SK-N-SH (cell line): ENCODE measurements at regions not wholly inside any gene's neighbourhood (a gene's known extent, or its start where the extent isn't known, plus 50 kb on each side); places are given as distances from the start of the nearest gene placed in this dataset.

Source experiments
- CTCF ChIA-PET: fragments of 300-600, 350-600 bp; formaldehyde crosslinking; extraction: SDS; loops from one replicate; lab custom pipeline; 2021; lab: Yijun Ruan, JAX
- POLR2A ChIA-PET: fragments of 350-600 bp; sonication (Branson Sonifier 250); formaldehyde crosslinking; extraction: SDS; loops from one replicate; lab custom pipeline; 2020; ENCODE audit warnings: antibody characterized with exemption, inconsistent platforms; lab: Yijun Ruan, JAX
- DNase-seq: peaks from one replicate; pipeline ENCODE4 v3.0.0; 2012
- H2AFZ ChIP-seq: fragments of 200-600 bp; sonication (generic); 2 replicates; pipeline ENCODE4 v1.8.1; 2016; ENCODE audit warnings: antibody characterized with exemption, mild to moderate bottlenecking, low read depth
- H3F3A ChIP-seq: fragments of 200-600 bp; sonication (generic); replicated peaks from 2 replicates; pipeline ENCODE3; 2016; ENCODE audit warnings: antibody characterized with exemption, mild to moderate bottlenecking; ENCODE audit not compliant: insufficient read depth
- H3K27ac ChIP-seq, 2 experiments: fragments of 200-500 bp in 1 of 2; fragments of 200-600 bp in 1 of 2; sonication (Bioruptor generic) in 1 of 2; sonication (generic), shearing (Covaris generic) in 1 of 2; 2 replicates each; pipeline versions ENCODE4 v1.5.1 to v1.6.1; 2014 to 2016; ENCODE audit warnings: low read depth in 2 of 2, inconsistent platforms in 1 of 2, low read length in 1 of 2, mild to moderate bottlenecking in 1 of 2, mixed read lengths in 1 of 2
- H3K27me3 ChIP-seq: fragments of 200-600 bp; sonication (generic), shearing (Covaris generic); 2 replicates; pipeline ENCODE4 v1.6.1; 2016; ENCODE audit warnings: mixed run types; ENCODE audit not compliant: insufficient read depth
- H3K36me3 ChIP-seq, 2 experiments: fragments of 200-500 bp in 1 of 2; fragments of 200-600 bp in 1 of 2; sonication (Bioruptor generic) in 1 of 2; sonication (generic) in 1 of 2; replicated peaks in 1 of 2; 2 replicates each; pipeline versions ENCODE3 to v1.5.1; 2014 to 2016; ENCODE audit warnings: low read length in 1 of 2, mild to moderate bottlenecking in 1 of 2; ENCODE audit not compliant: insufficient read depth in 2 of 2, control insufficient read depth in 1 of 2
- H3K4me1 ChIP-seq, 2 experiments: fragments of 200-500 bp in 1 of 2; fragments of 200-600 bp in 1 of 2; sonication (Bioruptor generic) in 1 of 2; sonication (generic), shearing (Covaris generic) in 1 of 2; 2 replicates each; pipeline versions ENCODE4 v1.5.1 to v1.6.1; 2014 to 2016; ENCODE audit warnings: low read depth in 1 of 2, low read length in 1 of 2, mixed run types in 1 of 2; ENCODE audit not compliant: insufficient read depth in 2 of 2, control insufficient read depth in 1 of 2
- H3K4me2 ChIP-seq: fragments of 200-600 bp; sonication (generic), shearing (Covaris generic); 2 replicates; pipeline ENCODE4 v1.6.1; 2017; ENCODE audit warnings: mixed run types
- H3K4me3 ChIP-seq, 2 experiments: fragments of 200-500 bp in 1 of 2; fragments of 200-600 bp in 1 of 2; sonication (Bioruptor generic) in 1 of 2; sonication (generic), shearing (Covaris generic) in 1 of 2; 2 replicates each; pipeline versions ENCODE4 v1.5.1 to v1.8.1; 2014 to 2016; ENCODE audit warnings: low read depth in 2 of 2, inconsistent platforms in 1 of 2, low read length in 1 of 2, mild to moderate bottlenecking in 1 of 2, mixed read lengths in 1 of 2, moderate library complexity in 1 of 2
- H3K79me2 ChIP-seq: fragments of 200-600 bp; sonication (generic); 2 replicates; pipeline ENCODE4 v1.8.1; 2017; ENCODE audit warnings: mild to moderate bottlenecking; ENCODE audit not compliant: insufficient read depth
- H3K9ac ChIP-seq: fragments of 200-600 bp; sonication (generic); 2 replicates; pipeline ENCODE4 v1.6.1; 2017; ENCODE audit warnings: mixed run types
- H3K9me2 ChIP-seq: fragments of 200-600 bp; sonication (generic); 2 replicates; pipeline ENCODE4 v1.6.1; 2017; ENCODE audit warnings: mixed run types
- H3K9me3 ChIP-seq: fragments of 200-600 bp; sonication (generic); 2 replicates; pipeline ENCODE4 v1.6.1; 2017; ENCODE audit warnings: mixed run types, mild to moderate bottlenecking, moderate library complexity
- H4K20me1 ChIP-seq: fragments of 200-600 bp; sonication (generic); 2 replicates; pipeline ENCODE4 v1.6.1; 2017; ENCODE audit warnings: mild to moderate bottlenecking, mixed run types; ENCODE audit not compliant: insufficient read depth
- FOXJ3 ChIP-seq: sonication (generic); formaldehyde crosslinking; IDR thresholded peaks from 2 replicates; pipeline ENCODE4 v1.5.1; 2020; ENCODE audit warnings: mild to moderate bottlenecking, missing genetic modification reagents
- FOXM1 ChIP-seq: IDR thresholded peaks from 2 replicates; pipeline ENCODE4 v1.4.0; 2012; ENCODE audit warnings: low read depth, mild to moderate bottlenecking
- JUND ChIP-seq: IDR thresholded peaks from 2 replicates; pipeline ENCODE4 v1.4.0; 2012
- MEF2A ChIP-seq: IDR thresholded peaks from 2 replicates; pipeline ENCODE4 v1.4.0; 2012; ENCODE audit warnings: low read depth, borderline replicate concordance
- MXI1 ChIP-seq: IDR thresholded peaks from 2 replicates; pipeline ENCODE4 v1.6.1; 2012; ENCODE audit warnings: mild to moderate bottlenecking, low read depth, low read length, improper control_type of control experiment
- NRF1 ChIP-seq: IDR thresholded peaks from 2 replicates; pipeline ENCODE4 v1.6.1; 2012; ENCODE audit warnings: low read depth, mild to moderate bottlenecking, low read length
- POLR2AphosphoS5 ChIP-seq: IDR thresholded peaks from 2 replicates; pipeline ENCODE4 v1.6.1; 2012; ENCODE audit warnings: low read depth, low read length
- RAD21 ChIP-seq: IDR thresholded peaks from 2 replicates; pipeline ENCODE4 v1.6.1; 2012; ENCODE audit warnings: mild to moderate bottlenecking, low read length
- RCOR1 ChIP-seq: fragments of 150-350 bp; IDR thresholded peaks from 2 replicates; pipeline ENCODE4 v1.6.1; 2017; ENCODE audit warnings: antibody characterized with exemption, low read length
- RXRA ChIP-seq: IDR thresholded peaks from 2 replicates; pipeline ENCODE4 v1.4.0; 2012; ENCODE audit warnings: low read depth, mild to moderate bottlenecking, borderline replicate concordance
- SIN3A ChIP-seq: IDR thresholded peaks from 2 replicates; pipeline ENCODE4 v1.6.1; 2012; ENCODE audit warnings: low read depth, mild to moderate bottlenecking, low read length, moderate library complexity, borderline replicate concordance
- TEAD4 ChIP-seq: IDR thresholded peaks from 2 replicates; pipeline ENCODE4 v1.4.0; 2012; ENCODE audit warnings: mild to moderate bottlenecking, borderline replicate concordance; ENCODE audit not compliant: insufficient read depth
- YY1 ChIP-seq: IDR thresholded peaks from 2 replicates; pipeline ENCODE4 v1.4.0; 2012; ENCODE audit warnings: low read depth, mild to moderate bottlenecking
- WGBS: methylation state at CpG from one replicate; pipeline ENCODE4 v1.1.6; 2017; ENCODE audit warnings: low lambda C conversion rate; 5-methylcytosine and 5-hydroxymethylcytosine counted together
- TF ChIP-seq, protein P1 (sequence below): IDR thresholded peaks from 2 replicates; pipeline ENCODE4 v1.4.0; 2012; ENCODE audit warnings: low read depth, borderline replicate concordance
- TF ChIP-seq, protein P2 (sequence below): fragments of 150-350 bp; IDR thresholded peaks from 2 replicates; pipeline ENCODE4 v1.6.1; 2016; ENCODE audit warnings: mild to moderate bottlenecking, low read depth, low read length

DNA sequence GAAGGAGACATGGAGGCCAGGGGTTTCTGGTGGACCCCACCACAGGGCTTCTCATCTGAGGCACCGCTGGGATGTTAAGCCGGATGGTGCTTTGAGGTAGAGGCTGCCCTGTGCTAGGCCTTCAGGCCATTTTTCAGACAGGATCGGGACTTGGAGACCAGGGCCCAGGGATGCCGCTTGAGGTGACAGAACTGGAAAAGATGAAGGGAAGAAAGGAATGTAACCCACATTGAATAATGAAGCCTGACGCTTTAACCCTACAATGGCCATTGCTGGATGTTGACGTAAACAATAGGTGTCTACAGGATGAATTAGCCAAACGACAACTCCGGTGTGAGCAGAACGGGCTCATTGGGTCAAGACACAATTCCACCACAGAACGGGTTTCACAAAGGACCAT is 62.5 kb downstream of the CEBPB start:
- H3K4me2 ChIP-seq, result no peak overlapping the region
- no peak overlapping the region for H3K9ac ChIP-seq
- no peaks in the 10 kb centered on the region for H3K9me2 ChIP-seq
- peaks cover 0 to 5% of the 10 kb centered on the region in 2 experiments; a peak in 1 of 4 replicates for H3K4me1 ChIP-seq
- CTCF ChIA-PET, result no interaction called here
- H3K27me3 ChIP-seq, result no peaks in the 10 kb centered on the region
- no peaks in the 10 kb centered on the region for H3K79me2 ChIP-seq
- H3K9me3 ChIP-seq, result no peaks in the 10 kb centered on the region
- POLR2A ChIA-PET, result no interaction called here
- H3K27ac ChIP-seq, result no peak overlapping the region
- H2AFZ ChIP-seq, result no peak overlapping the region
- H3K36me3 ChIP-seq, result no peaks in the 10 kb centered on the region
- WGBS, result 98% methylated on average over 10 of the region's 10 CpGs
- TF ChIP-seq FOXJ3 (CRISPR knock-in tag) (no peak), RAD21 (no peak), RXRA (no peak), TEAD4 (no peak), NRF1 (no peak), JUND (no peak), FOXM1 (no peak)
- no peak for DNase-seq
- H3K4me3 ChIP-seq, result no peak overlapping the region
- peaks cover 9% of the 10 kb centered on the region for H3F3A ChIP-seq
- no peaks in the 10 kb centered on the region for H4K20me1 ChIP-seq

DNA sequence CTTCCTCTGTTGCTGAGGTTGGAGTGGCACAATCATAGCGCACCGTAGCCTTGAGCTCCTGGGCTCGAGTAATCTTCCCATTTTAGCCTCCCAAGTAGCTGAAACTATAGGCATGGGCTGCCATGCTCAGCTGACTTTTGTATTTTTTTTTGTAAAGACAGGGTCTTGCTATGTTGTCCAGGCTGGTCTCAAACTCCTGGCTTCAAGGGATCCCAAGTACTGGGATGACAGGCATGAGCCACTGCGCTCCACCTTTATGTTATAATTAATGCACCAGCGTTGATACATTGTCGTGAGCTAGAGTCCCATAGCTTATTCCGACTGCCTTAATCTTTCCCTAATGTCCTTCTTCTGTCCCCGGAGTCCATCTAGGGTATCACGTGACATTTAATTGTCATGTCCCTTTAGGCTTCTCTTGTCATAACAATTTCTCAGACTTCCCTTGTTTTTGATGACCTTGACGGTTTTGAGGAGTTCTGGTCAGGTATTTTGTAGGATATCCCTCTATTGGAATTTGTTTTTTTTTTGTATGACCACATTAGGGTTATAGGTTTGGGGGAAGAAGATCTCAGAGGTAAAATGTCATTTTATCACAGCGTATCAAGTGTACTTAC is 63.9 kb downstream of the CEBPB start:
- no peaks in the 10 kb centered on the region for H3K9me2 ChIP-seq
- H3K9me3 ChIP-seq, result no peaks in the 10 kb centered on the region
- H3K79me2 ChIP-seq, result no peaks in the 10 kb centered on the region
- no peaks in the 10 kb centered on the region for H3K36me3 ChIP-seq
- 79% methylated on average over 11 of the region's 11 CpGs for WGBS
- no peaks in the 10 kb centered on the region for H4K20me1 ChIP-seq
- H3F3A ChIP-seq, result peaks cover 6% of the 10 kb centered on the region
- H3K4me1 ChIP-seq, result peaks cover 0 to 5% of the 10 kb centered on the region in 2 experiments; a peak in 1 of 4 replicates
- H3K9ac ChIP-seq, result no peak overlapping the region
- H3K4me2 ChIP-seq, result no peak overlapping the region
- no peak overlapping the region for H3K27ac ChIP-seq
- TF ChIP-seq SIN3A (no peak), MXI1 (no peak), MEF2A (no peak), JUND (no peak), RCOR1 (no peak), YY1 (no peak), POLR2AphosphoS5 (no peak)
- TF ChIP-seq, protein P1, sequence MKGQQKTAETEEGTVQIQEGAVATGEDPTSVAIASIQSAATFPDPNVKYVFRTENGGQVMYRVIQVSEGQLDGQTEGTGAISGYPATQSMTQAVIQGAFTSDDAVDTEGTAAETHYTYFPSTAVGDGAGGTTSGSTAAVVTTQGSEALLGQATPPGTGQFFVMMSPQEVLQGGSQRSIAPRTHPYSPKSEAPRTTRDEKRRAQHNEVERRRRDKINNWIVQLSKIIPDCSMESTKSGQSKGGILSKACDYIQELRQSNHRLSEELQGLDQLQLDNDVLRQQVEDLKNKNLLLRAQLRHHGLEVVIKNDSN, result no peak
- TF ChIP-seq, protein P2, sequence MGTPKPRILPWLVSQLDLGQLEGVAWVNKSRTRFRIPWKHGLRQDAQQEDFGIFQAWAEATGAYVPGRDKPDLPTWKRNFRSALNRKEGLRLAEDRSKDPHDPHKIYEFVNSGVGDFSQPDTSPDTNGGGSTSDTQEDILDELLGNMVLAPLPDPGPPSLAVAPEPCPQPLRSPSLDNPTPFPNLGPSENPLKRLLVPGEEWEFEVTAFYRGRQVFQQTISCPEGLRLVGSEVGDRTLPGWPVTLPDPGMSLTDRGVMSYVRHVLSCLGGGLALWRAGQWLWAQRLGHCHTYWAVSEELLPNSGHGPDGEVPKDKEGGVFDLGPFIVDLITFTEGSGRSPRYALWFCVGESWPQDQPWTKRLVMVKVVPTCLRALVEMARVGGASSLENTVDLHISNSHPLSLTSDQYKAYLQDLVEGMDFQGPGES, result no peak
- TF ChIP-seq, all 33 proteins: peak for 0
- Histone ChIP-seq H2AFZ (no peak overlapping the region), H3K27me3 (no peaks in the 10 kb centered on the region), H3K4me3 (no peak overlapping the region)
- ChIA-PET CTCF (interaction anchor here (1.0 kb wide), 1 partner anchor 9 kb away, joined by 3 read pairs; no protein-coding TSS in a partner anchor), POLR2A (no interaction called here)
- DNase-seq, result no peak
